ENCODE measurements at regions not wholly inside any gene's neighbourhood (a gene's known extent, or its start where the extent isn't known, plus 50 kb on each side); places are given as distances from the start of the nearest gene placed in this dataset.

GRCh38 chr16:85552980-85553435 is 60.1 kb upstream of the GSE1 start:
- DNase-seq: no peak

DNA sequence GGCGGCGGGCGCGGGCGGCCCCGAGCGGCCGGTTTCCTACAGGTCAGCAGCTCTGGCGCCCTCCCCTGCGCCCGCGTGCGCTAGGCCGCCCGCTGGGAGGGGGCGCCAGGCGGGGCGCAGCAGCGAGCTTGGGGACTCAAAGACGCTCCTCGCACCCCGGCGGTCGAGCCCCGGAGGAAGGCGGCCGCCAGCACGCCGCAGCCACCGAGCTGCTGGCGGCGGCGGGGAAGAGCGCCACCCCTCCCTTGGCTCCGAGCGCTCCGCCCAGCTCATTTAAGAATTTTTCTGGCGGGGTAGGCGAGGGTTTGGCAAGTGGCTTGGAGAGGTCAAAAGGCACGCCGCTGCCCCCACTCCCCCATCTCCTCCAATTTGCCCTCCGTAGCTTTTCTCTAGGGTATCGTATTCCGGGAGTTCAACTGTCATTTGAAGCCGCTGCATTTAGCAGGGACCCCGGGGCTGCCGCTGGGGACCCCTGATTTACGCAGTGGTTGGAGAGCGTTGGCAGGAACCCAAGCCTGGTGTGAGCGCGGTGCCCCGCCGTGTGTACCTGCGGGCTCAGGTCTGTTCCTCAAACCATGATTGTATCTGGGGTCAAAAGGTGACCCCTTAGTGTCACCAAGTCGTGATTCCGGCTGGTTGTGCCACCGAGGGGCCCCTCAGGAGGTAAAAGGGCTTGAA is 59.5 kb upstream of the GSE1 start:
- peak; percentile 60 for DNase-seq

DNA sequence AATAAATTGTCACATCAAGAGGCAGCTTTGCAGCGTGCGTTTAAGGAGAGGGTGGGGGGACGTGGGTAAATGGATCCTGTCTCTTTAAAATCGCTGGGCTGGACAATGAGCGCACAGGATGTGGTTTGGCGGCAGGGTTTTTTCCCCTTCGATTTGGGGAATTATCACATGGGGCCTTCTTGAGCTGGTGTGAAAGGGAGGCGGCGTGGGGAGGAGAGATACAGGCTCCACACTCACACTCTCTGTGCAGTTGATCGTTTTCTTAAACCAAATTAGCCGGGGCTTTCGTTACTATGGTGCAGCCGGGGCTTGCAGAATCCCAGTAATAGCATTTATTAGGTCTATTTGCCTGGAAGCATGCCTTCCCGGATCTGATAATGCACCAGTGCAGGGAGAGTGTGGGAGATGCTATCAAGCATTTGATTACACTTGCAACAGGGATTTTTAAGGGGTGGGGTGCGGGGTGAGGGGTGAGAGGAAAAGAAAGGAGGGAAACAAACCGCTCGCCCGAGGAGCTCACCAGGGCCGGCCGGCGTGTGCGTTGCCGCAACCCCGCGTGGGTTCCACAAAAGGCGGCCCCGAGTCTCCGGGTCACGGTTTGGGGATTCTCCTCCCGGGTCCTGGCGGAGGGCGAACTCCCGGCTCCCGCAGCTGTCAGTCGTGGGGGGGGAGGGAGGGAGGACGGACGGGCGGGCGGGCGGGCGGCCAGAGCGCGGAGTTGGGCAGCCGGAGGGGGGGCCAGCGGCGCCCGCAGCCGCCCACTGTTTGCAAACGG is 58.8 kb upstream of the GSE1 start:
- DNase-seq: no peak

GRCh38 chr16:85554889-85555718 is 58.0 kb upstream of the GSE1 start:
- DNase-seq: peak; percentile 61

GRCh38 chr16:85555719-85556455 is 57.2 kb upstream of the GSE1 start:
- no peak for DNase-seq

DNA sequence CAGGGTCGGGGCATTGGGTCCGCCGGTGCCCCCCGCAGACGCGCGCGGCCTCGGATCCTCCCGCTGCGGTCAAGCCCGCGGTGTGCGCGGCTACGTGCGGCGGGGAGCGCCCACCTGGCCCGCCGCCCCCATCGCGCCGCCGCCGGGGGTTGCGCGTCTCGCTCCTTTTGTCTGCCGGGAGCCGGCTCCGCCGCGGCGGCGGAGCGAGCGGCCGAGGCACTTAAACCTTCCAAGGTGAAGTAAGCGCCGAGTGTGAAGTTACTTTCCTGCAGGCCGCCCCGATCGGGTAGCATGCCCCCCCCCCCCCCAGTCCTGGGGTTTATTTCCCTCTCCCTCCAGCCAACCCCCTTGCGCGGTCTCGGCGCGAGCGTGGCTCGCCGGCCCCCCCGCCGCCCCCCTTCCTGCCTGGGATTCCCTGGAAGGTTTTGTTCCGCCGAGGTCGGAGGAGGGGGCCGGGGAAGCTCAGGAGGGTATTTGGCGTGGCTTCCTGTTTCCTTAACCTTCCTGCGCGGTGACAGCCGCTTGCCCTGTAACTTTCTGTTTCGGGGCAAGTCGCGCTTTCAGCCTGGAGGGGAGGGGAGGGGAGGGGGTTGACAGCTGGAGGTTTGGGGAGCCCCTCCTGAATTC is 56.6 kb upstream of the GSE1 start:
- peak; percentile 32 for DNase-seq

DNA sequence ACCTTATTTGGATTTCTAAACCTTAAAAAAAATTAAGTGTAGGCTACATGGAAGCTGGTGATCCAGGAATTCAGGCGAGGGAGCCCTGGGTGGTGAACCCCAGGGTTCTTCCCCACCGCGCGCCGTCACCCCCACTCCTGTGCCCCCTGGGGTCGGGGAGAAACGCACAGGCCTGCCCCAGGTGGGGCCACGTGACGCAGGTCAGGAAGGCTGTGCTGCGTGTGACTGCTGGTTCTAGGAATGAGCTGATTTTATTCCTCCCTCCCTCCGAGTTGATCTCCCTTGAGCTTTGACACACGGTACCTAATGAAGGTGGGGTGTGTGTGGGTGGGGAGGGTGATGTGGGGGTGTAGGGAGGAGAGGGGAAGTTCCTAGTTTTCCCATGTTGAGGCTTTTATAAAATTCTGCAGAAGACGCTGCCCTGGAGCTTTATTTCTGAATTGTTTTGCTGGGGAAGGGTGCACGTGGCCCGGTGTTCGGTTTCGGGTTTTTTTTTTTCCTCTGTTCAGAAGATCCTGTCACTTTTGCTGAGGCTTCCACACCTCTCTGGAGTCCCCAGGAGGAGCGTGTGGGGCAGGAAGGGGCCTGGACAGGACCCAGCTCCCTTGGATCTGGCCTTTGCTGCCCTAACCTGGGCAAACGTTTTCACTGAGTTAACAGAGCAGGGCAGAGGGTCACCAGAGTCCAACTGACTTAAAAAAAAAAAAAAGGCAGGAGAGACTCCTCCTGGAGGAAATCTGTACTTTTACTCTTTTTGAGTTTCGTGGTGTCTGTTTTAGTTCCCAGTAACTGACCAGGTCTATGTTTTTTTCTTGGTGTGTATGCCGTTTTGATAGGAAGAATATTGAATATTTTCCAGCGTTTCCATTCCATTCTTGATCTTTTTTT is 55.8 kb upstream of the GSE1 start:
- peak; percentile 31 for DNase-seq

GRCh38 chr16:85557971-85558657 is 55.0 kb upstream of the GSE1 start:
- no peak for DNase-seq

GRCh38 chr16:85560932-85561247 is 52.2 kb upstream of the GSE1 start:
- DNase-seq: no peak

- no peak for DNase-seq
Measured at GRCh38 chr16:85561248-85562092, 51.7 kb upstream of the GSE1 start.

- no peak for DNase-seq
Measured at GRCh38 chr16:85562093-85562786, 50.9 kb upstream of the GSE1 start.

- DNase-seq: no peak
Measured at GRCh38 chr16:85563034-85563433, 50.1 kb upstream of the GSE1 start.

All from activated gamma-delta T cell (primary cell).